ENCODE measurements at regions not wholly inside any gene's neighbourhood (a gene's known extent, or its start where the extent isn't known, plus 50 kb on each side); places are given as distances from the start of the nearest gene placed in this dataset.

GRCh38 chr6:14513496-14514393 is 396.2 kb downstream of the CD83 start:
- no peak for DNase-seq (ENCODE audit: low spot score)
- TF ChIP-seq CTCF (IDR thresholded peaks at IDR 0.05), result no peak

GRCh38 chr6:14516956-14517355 is 399.4 kb downstream of the CD83 start:
- no peak for ATAC-seq (ENCODE audit: low FRiP score)

More at GRCh38 chr6:14513496-14514393, 396.2 kb downstream of the CD83 start:
- ATAC-seq (ENCODE audit: low FRiP score), result no peak

GRCh38 chr6:14517516-14518105 is 400.0 kb downstream of the CD83 start:
- ATAC-seq (ENCODE audit: low FRiP score) (no peak), DNase-seq (ENCODE audit: low spot score) (no peak)
- TF ChIP-seq CTCF (IDR thresholded peaks at IDR 0.05), result no peak

More at GRCh38 chr6:14516956-14517355, 399.4 kb downstream of the CD83 start:
- TF ChIP-seq CTCF (IDR thresholded peaks at IDR 0.05), result no peak
- no peak for DNase-seq (ENCODE audit: low spot score)

GRCh38 chr6:14518515-14519217 is 401.1 kb downstream of the CD83 start:
- DNase-seq (ENCODE audit: low spot score) (no peak), ATAC-seq (ENCODE audit: low FRiP score) (no peak)
- no peak for TF ChIP-seq CTCF (IDR thresholded peaks at IDR 0.05)

- DNase-seq (ENCODE audit: low spot score), result no peak
- TF ChIP-seq CTCF (IDR thresholded peaks at IDR 0.05), result no peak
- no peak for ATAC-seq (ENCODE audit: low FRiP score)
Measured at GRCh38 chr6:14520029-14520428, 402.5 kb downstream of the CD83 start.

- TF ChIP-seq CTCF (IDR thresholded peaks at IDR 0.05), result no peak
- no peak for DNase-seq (ENCODE audit: low spot score)
- ATAC-seq (ENCODE audit: low FRiP score), result no peak
Measured at GRCh38 chr6:14520536-14520935, 403.0 kb downstream of the CD83 start.

Data from omental fat pad (tissue), 3 donors.